SKM-1 treated with dmso at 0.1 percent for 144 hours (cell line): ENCODE measurements at regions not wholly inside any gene's neighbourhood (a gene's known extent, or its start where the extent isn't known, plus 50 kb on each side); places are given as distances from the start of the nearest gene placed in this dataset.
"Not testable (repeated sequence)": the region's sequence is repeated elsewhere in the genome, so short reads cannot be mapped to it uniquely, and the experiment has no call there.

Experiments
- DNase-seq: peaks from one replicate; lab custom pipeline; 2025; ENCODE audit not compliant: unreplicated experiment; lab: John Stamatoyannopoulos, UW

- no peak for DNase-seq
Observed at GRCh38 chr17:71791311-71791710, 329.5 kb upstream of the SOX9 start.

GRCh38 chr17:71792966-71793365 lies 327.9 kb upstream of the SOX9 start:
- DNase-seq, result no peak

- DNase-seq, result no peak
Observed at GRCh38 chr17:71793518-71793917, 327.3 kb upstream of the SOX9 start.

- DNase-seq, result no peak
Observed at GRCh38 chr17:71798701-71799100, 322.1 kb upstream of the SOX9 start.

GRCh38 chr17:71799657-71800056 lies 321.2 kb upstream of the SOX9 start:
- no peak for DNase-seq

- no peak for DNase-seq
Observed at GRCh38 chr17:71801301-71801700, 319.5 kb upstream of the SOX9 start.

GRCh38 chr17:71802663-71803062 lies 318.2 kb upstream of the SOX9 start:
- DNase-seq, result no peak

GRCh38 chr17:71803656-71804284 lies 317.1 kb upstream of the SOX9 start:
- DNase-seq, result no peak

- no peak for DNase-seq
Observed at GRCh38 chr17:71809537-71809936, 311.3 kb upstream of the SOX9 start.

- not testable (repeated sequence) for DNase-seq
Observed at GRCh38 chr17:71813861-71814260, 307.0 kb upstream of the SOX9 start.

- DNase-seq, result no peak
Observed at GRCh38 chr17:71821511-71821910, 299.3 kb upstream of the SOX9 start.

- no peak for DNase-seq
Observed at GRCh38 chr17:71824671-71825070, 296.1 kb upstream of the SOX9 start.

GRCh38 chr17:71825687-71826086 lies 295.1 kb upstream of the SOX9 start:
- DNase-seq, result no peak

- DNase-seq, result no peak
Observed at GRCh38 chr17:71828182-71828596, 292.6 kb upstream of the SOX9 start.

- no peak for DNase-seq
Observed at GRCh38 chr17:71830866-71831265, 290.0 kb upstream of the SOX9 start.

- DNase-seq, result no peak
Observed at GRCh38 chr17:71842986-71843385, 277.8 kb upstream of the SOX9 start.

GRCh38 chr17:71845337-71845736 lies 275.5 kb upstream of the SOX9 start:
- DNase-seq, result no peak

GRCh38 chr17:71846561-71847110 lies 274.2 kb upstream of the SOX9 start:
- no peak for DNase-seq

- no peak for DNase-seq
Observed at GRCh38 chr17:71849783-71850768, 270.7 kb upstream of the SOX9 start.

- DNase-seq, result no peak
Observed at GRCh38 chr17:71850812-71851211, 270.0 kb upstream of the SOX9 start.

GRCh38 chr17:71855010-71855409 lies 265.8 kb upstream of the SOX9 start:
- no peak for DNase-seq

- no peak for DNase-seq
Observed at GRCh38 chr17:71864755-71865154, 256.1 kb upstream of the SOX9 start.
